ENCODE measurements at regions not wholly inside any gene's neighbourhood (a gene's known extent, or its start where the extent isn't known, plus 50 kb on each side); places are given as distances from the start of the nearest gene placed in this dataset.

GRCh38 chr9:88738709-88739108, 203.7 kb downstream of the NXNL2 start:
- CTCF ChIA-PET (ENCODE audit: low intra/inter-chr PET ratio, low total read pairs): no interaction called here
- POLR2A ChIA-PET: no interaction called here
- no peak for ATAC-seq
- BruUV-seq (replicated peaks): no TSS peak
- Histone ChIP-seq H3K79me2 (ENCODE audit: insufficient read depth, low read length) (no peaks in the 10 kb centered on the region), H3K4me3 (replicated peaks in 1 of 3; ENCODE audit: insufficient read depth in 1 of 3, low read depth in 2 of 3, low read length in 3 of 3) (no peak overlapping the region), H3K4me2 (ENCODE audit: low read depth, low read length) (no peak overlapping the region), H4K20me1 (ENCODE audit: insufficient read depth, low read length) (no peaks in the 10 kb centered on the region), H2AFZ (ENCODE audit: low read length) (no peak overlapping the region), H3K27ac (ENCODE audit: extremely low read length, insufficient read depth, low read length) (no peak overlapping the region), H3K9me3 (ENCODE audit: low read length) (peaks cover 4% of the 10 kb centered on the region; the same call in 1 of the 2 replicates), H3K27me3 (ENCODE audit: control insufficient read depth in 1 of 2, insufficient read depth in 2 of 2, low read length in 2 of 2) (peaks cover 1 to 12% of the 10 kb centered on the region in 2 experiments; a peak in 3 of 5 replicates), H3K4me1 (ENCODE audit: insufficient read depth, low read length) (no peaks in the 10 kb centered on the region), H3K36me3 (replicated peaks in 1 of 2; ENCODE audit: control insufficient read depth in 1 of 2, insufficient read depth in 2 of 2, low read length in 2 of 2) (no peaks in the 10 kb centered on the region), H3K9ac (ENCODE audit: insufficient read depth, low read depth, low read length) (no peak overlapping the region)
- FAIRE-seq: no peak
- intact Hi-C loops (cut with micrococcal nuclease; ENCODE audit: unreplicated experiment): no loop called here
- TF ChIP-seq DMTF1 (CRISPR knock-in tag; IDR thresholded peaks at IDR 0.05): no peak
- TF ChIP-seq ZNF432 (CRISPR knock-in tag; IDR thresholded peaks at IDR 0.05; ENCODE audit: borderline replicate concordance): no peak
- TF ChIP-seq ZNF138 (CRISPR knock-in tag; IDR thresholded peaks at IDR 0.05; ENCODE audit: low read depth): no peak
- 48% methylated on average over 3 of the region's 3 CpGs for WGBS (ENCODE audit: low lambda C conversion rate)
- DNase-seq (ENCODE audit: low spot score): no peak
- in situ Hi-C loops (cut with HindIII; ENCODE audit: extremely low pct_ligation_motif_present, low pct_unique_long_range_greater_than_20kb): loop anchor here (5.0 kb wide), 2 partner anchors 76 to 146 kb away; no protein-coding TSS in a partner anchor

- BruUV-seq (replicated peaks): no TSS peak
- no peak for TF ChIP-seq ZNF597 (CRISPR knock-in tag; IDR thresholded peaks at IDR 0.05)
- TF ChIP-seq ZNF770 (CRISPR knock-in tag; IDR thresholded peaks at IDR 0.05): no peak
- no peak for TF ChIP-seq RXRB (CRISPR knock-in tag; IDR thresholded peaks at IDR 0.05; ENCODE audit: borderline replicate concordance)
- no peak for TF ChIP-seq GABPB1 (CRISPR knock-in tag; IDR thresholded peaks at IDR 0.05)
- TF ChIP-seq ZC3H13 (CRISPR knock-in tag; IDR thresholded peaks at IDR 0.05): no peak
- TF ChIP-seq SMAD1 (CRISPR knock-in tag; IDR thresholded peaks at IDR 0.05; ENCODE audit: borderline replicate concordance, low read depth): no peak
- no peak for TF ChIP-seq ZBTB14 (CRISPR knock-in tag; IDR thresholded peaks at IDR 0.05)
- no peak for TF ChIP-seq ZNF629 (CRISPR knock-in tag; conservative IDR thresholded peaks at IDR 0.05)
- no peak for TF ChIP-seq ZNF720 (CRISPR knock-in tag; IDR thresholded peaks at IDR 0.05)
Measured at GRCh38 chr9:88739373-88739772, 204.4 kb downstream of the NXNL2 start.

More at GRCh38 chr9:88739373-88739772, 204.4 kb downstream of the NXNL2 start:
- H3K4me3 ChIP-seq (replicated peaks in 1 of 3; ENCODE audit: insufficient read depth in 1 of 3, low read depth in 2 of 3, low read length in 3 of 3): no peak overlapping the region
- H4K20me1 ChIP-seq (ENCODE audit: insufficient read depth, low read length): no peaks in the 10 kb centered on the region
- H3K27ac ChIP-seq (ENCODE audit: extremely low read length, insufficient read depth, low read length): no peak overlapping the region
- CTCF ChIA-PET (ENCODE audit: low intra/inter-chr PET ratio, low total read pairs): no interaction called here
- H3K9me3 ChIP-seq (ENCODE audit: low read length): peaks cover 4% of the 10 kb centered on the region; the same call in 1 of the 2 replicates
- H3K4me1 ChIP-seq (ENCODE audit: insufficient read depth, low read length): no peaks in the 10 kb centered on the region
- H3K4me2 ChIP-seq (ENCODE audit: low read depth, low read length): no peak overlapping the region
- ATAC-seq (no peak), DNase-seq (ENCODE audit: low spot score) (no peak), FAIRE-seq (no peak)
- peaks cover 1 to 12% of the 10 kb centered on the region in 2 experiments; a peak in 3 of 5 replicates for H3K27me3 ChIP-seq (ENCODE audit: control insufficient read depth in 1 of 2, insufficient read depth in 2 of 2, low read length in 2 of 2)
- POLR2A ChIA-PET: no interaction called here
- in situ Hi-C loops (cut with HindIII; ENCODE audit: extremely low pct_ligation_motif_present, low pct_unique_long_range_greater_than_20kb) (loop anchor here (5.0 kb wide), 2 partner anchors 77 to 147 kb away; no protein-coding TSS in a partner anchor), intact Hi-C loops (cut with micrococcal nuclease; ENCODE audit: unreplicated experiment) (no loop called here)
- no peaks in the 10 kb centered on the region for H3K36me3 ChIP-seq (replicated peaks in 1 of 2; ENCODE audit: control insufficient read depth in 1 of 2, insufficient read depth in 2 of 2, low read length in 2 of 2)
- no peak overlapping the region for H2AFZ ChIP-seq (ENCODE audit: low read length)
- H3K9ac ChIP-seq (ENCODE audit: insufficient read depth, low read depth, low read length): no peak overlapping the region
- H3K79me2 ChIP-seq (ENCODE audit: insufficient read depth, low read length): no peaks in the 10 kb centered on the region
- WGBS (ENCODE audit: low lambda C conversion rate): 3% methylated on average over 2 of the region's 2 CpGs
